NCI-H82 treated with DMSO at 0.1 percent for 48 hours (cell line): ENCODE measurements at regions not wholly inside any gene's neighbourhood (a gene's known extent, or its start where the extent isn't known, plus 50 kb on each side); places are given as distances from the start of the nearest gene placed in this dataset.

Experiments
- DNase-seq: peaks from one replicate; lab custom pipeline; 2025; ENCODE audit not compliant: unreplicated experiment; lab: John Stamatoyannopoulos, UW

- no peak for DNase-seq
Observed at GRCh38 chr7:25834050-25834449, 317.9 kb upstream of the NFE2L3 start.

GRCh38 chr7:25835197-25835596 lies 316.8 kb upstream of the NFE2L3 start:
- DNase-seq, result no peak

DNA sequence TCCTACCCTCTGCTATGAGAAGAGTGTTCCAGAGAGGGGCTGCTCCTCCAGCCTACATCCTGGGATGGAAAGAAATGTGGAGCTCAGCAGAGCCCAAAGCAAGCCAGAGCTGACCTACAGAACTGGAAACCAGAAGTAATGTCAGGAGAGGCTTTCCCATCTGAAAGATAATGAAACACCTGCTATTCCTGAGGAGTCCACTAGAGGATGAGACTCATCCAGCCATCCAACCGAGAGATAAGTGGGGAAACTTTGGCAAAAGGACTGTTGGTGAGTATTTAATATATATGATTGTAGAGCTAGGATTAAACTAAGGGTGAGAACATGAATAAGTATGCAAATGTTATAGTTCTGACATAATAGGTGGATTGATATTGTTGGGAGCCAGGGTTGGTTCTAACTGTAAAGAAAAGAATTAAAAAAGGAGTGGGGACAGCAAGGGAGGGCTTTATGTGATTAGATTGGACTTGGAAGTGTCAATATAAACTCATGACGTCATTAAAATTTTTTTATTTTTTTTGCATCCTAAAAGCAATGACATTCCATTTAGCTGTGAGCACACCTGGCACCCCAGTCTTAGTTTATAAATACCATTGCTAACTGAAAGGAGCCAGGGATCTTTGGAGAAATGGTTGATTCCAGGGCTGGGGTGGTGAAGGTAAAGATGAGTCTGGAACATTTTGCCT lies 312.8 kb upstream of the NFE2L3 start:
- DNase-seq, result no peak

GRCh38 chr7:25840209-25840792 lies 311.7 kb upstream of the NFE2L3 start:
- DNase-seq, result no peak

DNA sequence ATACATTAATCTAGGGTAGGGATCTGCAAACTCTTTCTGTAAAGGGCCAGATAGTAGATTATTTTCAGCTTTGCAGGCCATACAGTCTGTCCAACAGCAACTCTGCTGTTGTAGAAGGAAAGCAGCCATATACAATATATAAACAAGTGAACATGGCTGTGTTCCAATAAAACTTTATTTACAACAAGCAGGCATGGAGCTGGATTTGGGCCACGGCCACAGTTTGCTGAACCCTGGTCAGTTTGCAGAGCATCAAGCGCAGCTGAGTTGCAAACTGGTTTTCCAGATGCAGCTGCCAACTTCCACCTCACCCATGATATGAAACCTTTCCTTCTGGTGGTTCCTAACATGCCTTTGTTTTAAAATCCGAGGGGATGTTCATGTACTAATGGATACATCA lies 310.4 kb upstream of the NFE2L3 start:
- DNase-seq, result no peak

DNA sequence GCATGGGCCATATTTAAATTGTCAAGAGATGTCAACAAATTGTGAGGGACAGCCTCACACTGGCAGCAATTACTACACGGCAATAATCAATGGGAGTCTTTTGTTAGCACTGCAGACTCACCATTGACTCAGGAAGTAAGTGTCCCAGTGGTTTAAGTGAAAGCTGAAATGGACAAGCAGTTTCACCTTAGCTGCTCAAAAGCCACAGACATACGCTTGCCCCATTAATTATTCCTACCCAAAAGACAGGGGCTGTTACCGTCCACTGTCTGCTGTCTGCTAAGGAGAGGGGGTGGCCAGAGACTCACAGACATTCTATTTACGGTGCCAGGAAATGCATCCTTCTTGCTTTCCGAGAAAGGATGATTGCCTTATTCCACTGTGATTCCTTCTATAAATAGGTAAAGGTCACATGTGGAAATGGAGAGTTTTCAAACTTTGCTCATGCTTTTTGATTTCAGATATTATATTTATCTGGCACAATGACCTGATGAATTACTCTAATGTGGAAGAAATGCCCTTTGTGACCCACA lies 309.7 kb upstream of the NFE2L3 start:
- DNase-seq, result no peak

GRCh38 chr7:25843467-25843866 lies 308.5 kb upstream of the NFE2L3 start:
- no peak for DNase-seq

GRCh38 chr7:25844102-25844870 lies 307.7 kb upstream of the NFE2L3 start:
- no peak for DNase-seq

DNA sequence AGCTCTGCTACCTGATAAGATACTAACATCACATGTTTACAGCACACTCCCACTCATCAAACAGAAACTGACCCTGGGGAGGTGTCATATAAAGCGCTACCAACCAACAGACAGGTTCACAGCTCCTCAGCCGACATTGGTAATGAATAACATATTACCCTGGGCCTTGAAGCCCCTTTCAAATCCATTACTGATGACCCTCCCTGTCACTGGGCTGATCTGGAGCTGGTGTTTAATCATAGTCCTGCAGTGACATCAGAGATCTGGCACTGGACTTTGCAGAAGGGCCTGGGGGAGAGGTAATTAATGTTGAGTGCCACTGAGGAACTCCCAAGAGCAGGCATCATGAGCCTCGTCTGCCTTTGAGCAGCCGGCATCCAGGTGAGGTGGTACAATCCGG lies 306.5 kb upstream of the NFE2L3 start:
- no peak for DNase-seq

GRCh38 chr7:25846722-25847121 lies 305.3 kb upstream of the NFE2L3 start:
- no peak for DNase-seq

GRCh38 chr7:25847336-25848070 lies 304.5 kb upstream of the NFE2L3 start:
- no peak for DNase-seq

- DNase-seq, result no peak
Observed at GRCh38 chr7:25849500-25850184, 302.4 kb upstream of the NFE2L3 start.

GRCh38 chr7:25850216-25850615 lies 301.8 kb upstream of the NFE2L3 start:
- DNase-seq, result no peak

DNA sequence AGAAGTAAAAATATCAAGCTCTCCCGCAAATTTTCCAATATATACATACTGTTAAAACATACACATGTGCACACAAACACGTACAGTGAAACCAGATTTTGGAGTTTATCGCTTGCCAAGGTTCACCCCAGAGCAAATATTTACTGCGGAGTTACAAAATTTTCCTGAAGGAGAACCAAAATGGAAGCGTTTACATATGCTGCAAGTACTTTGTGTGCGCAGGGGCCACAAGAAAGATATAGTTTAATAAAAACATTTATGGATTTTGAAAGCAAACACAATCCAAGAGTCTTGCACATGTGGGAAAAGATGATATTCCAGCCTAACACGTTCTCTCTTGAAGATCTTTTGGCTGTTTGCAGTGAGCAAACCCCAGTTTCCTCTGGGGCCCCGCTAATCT lies 301.3 kb upstream of the NFE2L3 start:
- DNase-seq, result no peak

DNA sequence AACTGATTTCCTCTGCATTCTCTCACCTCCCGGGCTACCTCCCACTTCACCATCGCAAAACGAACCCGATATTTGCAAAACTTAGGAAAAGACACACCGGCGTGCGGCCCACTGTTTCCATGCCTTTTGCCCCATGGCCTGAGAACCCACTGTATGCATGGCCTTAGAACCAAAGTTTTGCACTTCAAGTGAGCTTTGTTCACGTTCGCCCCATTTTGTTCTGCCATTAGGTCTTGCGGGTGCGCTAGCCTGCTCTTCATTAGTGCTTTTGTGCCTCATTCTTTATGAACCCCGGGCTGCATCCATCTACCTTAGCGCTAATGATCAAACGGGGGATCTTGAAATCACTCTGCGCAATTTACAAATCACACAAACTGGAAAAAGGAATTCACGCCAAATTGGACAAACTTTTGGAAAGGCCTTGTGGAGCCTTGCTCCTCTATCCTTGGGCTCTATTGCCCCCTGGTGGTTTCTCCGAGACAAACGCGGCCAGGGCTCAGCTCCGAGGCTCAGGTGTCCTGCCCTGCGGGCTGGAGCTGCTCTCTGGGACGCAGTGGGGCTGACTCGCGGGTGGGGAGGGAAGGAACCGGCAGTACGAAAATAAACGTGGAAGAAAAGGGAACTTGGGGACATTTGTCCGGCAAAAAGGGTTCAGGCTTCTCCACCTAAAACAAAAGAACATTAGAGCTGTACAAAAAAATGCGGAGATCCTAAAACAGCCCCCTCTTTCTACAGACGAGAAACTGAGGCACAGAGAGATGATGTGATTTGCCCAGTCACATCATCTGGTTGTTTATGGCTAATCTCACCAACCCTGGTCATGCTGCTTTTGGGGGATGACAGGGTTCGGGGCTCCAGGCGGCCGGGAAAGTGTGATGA lies 300.4 kb upstream of the NFE2L3 start:
- DNase-seq, result peak; percentile 51

DNA sequence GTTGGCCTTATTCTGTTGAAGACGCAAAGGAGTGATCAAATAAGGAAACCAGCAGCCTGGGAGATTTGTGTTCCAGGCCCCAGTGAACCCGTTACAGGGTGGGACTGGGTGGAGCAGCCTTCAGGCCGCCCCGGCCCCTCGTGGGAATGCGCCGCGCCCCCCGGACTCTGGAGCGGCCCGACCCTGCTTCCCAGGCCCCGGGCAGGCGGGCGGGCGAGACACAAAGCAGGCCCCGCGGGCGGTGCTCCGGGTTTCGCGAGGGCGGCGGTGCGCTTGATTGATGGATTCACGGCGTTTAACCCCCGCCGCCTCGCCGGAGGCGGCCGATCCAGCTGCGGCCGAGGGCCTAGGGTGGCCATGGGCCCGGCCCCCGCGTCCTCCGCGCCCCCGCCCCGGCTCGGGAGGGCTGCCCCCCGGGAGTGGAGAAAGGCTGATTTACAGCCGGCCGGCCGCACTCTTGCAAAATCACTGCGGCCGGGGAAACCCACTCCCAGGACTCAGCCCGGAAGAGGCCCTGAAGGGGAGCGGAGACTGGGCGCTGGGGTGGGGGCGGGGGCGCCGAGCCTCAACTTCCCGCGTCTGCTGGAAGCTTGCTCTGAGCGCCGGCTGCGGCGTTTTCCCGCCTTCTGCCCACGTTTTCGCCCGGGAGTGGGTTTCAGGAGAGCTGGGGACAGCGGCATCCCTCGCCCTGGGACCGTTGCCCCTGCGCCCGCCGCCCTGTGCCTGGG lies 299.6 kb upstream of the NFE2L3 start:
- DNase-seq, result no peak

GRCh38 chr7:25852939-25853271 lies 299.1 kb upstream of the NFE2L3 start:
- DNase-seq, result no peak

DNA sequence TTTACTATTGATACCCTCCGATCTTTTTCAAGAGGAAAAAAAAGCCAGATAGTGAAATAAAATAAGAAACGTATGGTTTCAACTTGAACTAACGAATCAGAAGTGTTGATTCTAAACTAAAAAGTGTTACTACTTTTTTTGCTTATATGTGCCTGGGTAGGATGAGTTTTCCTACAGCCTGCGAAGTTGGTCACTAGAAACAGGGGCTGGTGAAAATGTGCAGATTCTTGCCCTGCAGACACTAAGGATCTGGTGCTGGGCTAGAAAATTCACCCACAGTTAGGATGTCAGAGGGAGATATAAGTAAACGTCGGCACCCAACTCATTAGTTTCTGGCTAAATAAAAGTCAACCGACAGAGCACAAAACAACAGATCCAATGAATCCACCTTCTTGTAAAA lies 298.7 kb upstream of the NFE2L3 start:
- DNase-seq, result no peak

DNA sequence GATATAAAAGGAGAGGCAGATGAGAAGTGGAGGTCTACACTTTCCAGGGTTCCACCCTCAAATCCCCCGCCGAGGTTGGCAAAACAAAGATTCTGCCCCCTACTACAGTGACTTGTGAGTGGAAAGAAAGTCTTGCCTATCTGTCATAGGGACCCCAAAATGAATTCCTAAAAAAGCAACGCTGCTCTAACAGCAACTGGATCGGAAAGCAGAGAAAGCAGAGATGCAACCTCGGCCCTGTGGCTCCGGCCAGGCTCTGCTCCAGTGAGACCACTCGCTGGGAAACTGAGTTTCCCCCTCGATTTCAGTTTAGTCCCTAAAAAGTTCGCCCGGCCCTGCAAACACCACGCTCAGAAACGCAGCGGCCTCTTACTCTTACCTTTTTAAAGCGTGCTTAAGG lies 297.9 kb upstream of the NFE2L3 start:
- DNase-seq, result no peak
